Gastrocnemius medialis (tissue), 4 donors: ENCODE measurements at regions not wholly inside any gene's neighbourhood (a gene's known extent, or its start where the extent isn't known, plus 50 kb on each side); places are given as distances from the start of the nearest gene placed in this dataset.

ENCODE experiments used
- ATAC-seq, 2 donors: fragments of 150-250 bp; one replicate each; pipeline ENCODE4 v1.9.1; 2016
- DNase-seq, 2 donors: peaks; one replicate each; pipeline ENCODE4 v3.0.0-alpha.2; 2019
- H3K27ac ChIP-seq, 4 donors: fragments of 200-600 bp; sonication (generic); 1 replicate in 1 of 4; 2 replicates in 3 of 4; pipeline ENCODE4 v1.5.1; 2016 to 2018; ENCODE audit warnings: mild to moderate bottlenecking in 2 of 4, moderate library complexity in 1 of 4
- H3K27me3 ChIP-seq, 3 donors: fragments of 200-600 bp; sonication (generic) in 2 of 3; 1 replicate in 1 of 3; 2 replicates in 2 of 3; pipeline versions ENCODE4 v1.5.1 to v1.6.0; 2016 to 2019; ENCODE audit warnings: mild to moderate bottlenecking in 1 of 3, moderate library complexity in 1 of 3
- H3K36me3 ChIP-seq, 2 donors: fragments of 200-600 bp; sonication (generic) in 1 of 2; one replicate each; pipeline ENCODE4 v1.5.1; 2017 to 2018
- H3K4me1 ChIP-seq, 2 donors: fragments of 200-600 bp; sonication (generic) in 1 of 2; one replicate each; pipeline ENCODE4 v1.5.1; 2016 to 2017; ENCODE audit warnings: mild to moderate bottlenecking in 2 of 2
- H3K4me3 ChIP-seq, 4 donors: fragments of 200-600 bp; sonication (generic) in 3 of 4; 1 replicate in 1 of 4; 2 replicates in 3 of 4; pipeline ENCODE4 v1.5.1; 2016 to 2019; ENCODE audit warnings: mild to moderate bottlenecking in 2 of 4
- H3K9me3 ChIP-seq, 3 donors: fragments of 200-600 bp; sonication (generic) in 2 of 3; 1 replicate in 1 of 3; 2 replicates in 2 of 3; pipeline ENCODE4 v1.5.1; 2016 to 2019
- POLR2A ChIP-seq, 2 donors: fragments of 450-650 bp; IDR thresholded peaks; one replicate each; pipeline ENCODE4 v1.6.1; 2017; ENCODE audit warnings: antibody characterized with exemption in 2 of 2, mild to moderate bottlenecking in 2 of 2, moderate library complexity in 2 of 2
- in situ Hi-C, 4 donors: fragments of 200-750 bp; cut with MboI; loops; one replicate each; pipeline versions ENCODE4 v1.15.0 to v1.8.0; 2017; ENCODE audit warnings: low sequenced_read_pairs in 4 of 4
- intact Hi-C: fragments of 100-400 bp; cut with DNase I; formaldehyde crosslinking; loops from one replicate; pipeline ENCODE4 v1.15.1; 2023; ENCODE audit warnings: low total_unique reads
- TF ChIP-seq, protein P1 (sequence below), 5 experiments: fragments of 450-650 bp in 3 of 5; fragments of 200-600 bp in 2 of 5; sonication (generic) in 2 of 5; IDR thresholded peaks in 4 of 5; conservative IDR thresholded peaks in 1 of 5; 1 replicate in 4 of 5; 2 replicates in 1 of 5; pipeline ENCODE4 v1.5.1; 2016 to 2019; ENCODE audit warnings: antibody characterized with exemption in 5 of 5, mild to moderate bottlenecking in 3 of 5, moderate library complexity in 3 of 5

- no peak overlapping the region for H3K27ac ChIP-seq
- H3K4me1 ChIP-seq, result no peaks in the 10 kb centered on the region
- no peaks in the 10 kb centered on the region for H3K27me3 ChIP-seq
- no peak for DNase-seq
- no peak overlapping the region for H3K4me3 ChIP-seq
- in situ Hi-C loops (no loop called here), intact Hi-C loops (no loop called here)
- no peak for ATAC-seq
- H3K9me3 ChIP-seq, result no peaks in the 10 kb centered on the region
- TF ChIP-seq, protein P1, sequence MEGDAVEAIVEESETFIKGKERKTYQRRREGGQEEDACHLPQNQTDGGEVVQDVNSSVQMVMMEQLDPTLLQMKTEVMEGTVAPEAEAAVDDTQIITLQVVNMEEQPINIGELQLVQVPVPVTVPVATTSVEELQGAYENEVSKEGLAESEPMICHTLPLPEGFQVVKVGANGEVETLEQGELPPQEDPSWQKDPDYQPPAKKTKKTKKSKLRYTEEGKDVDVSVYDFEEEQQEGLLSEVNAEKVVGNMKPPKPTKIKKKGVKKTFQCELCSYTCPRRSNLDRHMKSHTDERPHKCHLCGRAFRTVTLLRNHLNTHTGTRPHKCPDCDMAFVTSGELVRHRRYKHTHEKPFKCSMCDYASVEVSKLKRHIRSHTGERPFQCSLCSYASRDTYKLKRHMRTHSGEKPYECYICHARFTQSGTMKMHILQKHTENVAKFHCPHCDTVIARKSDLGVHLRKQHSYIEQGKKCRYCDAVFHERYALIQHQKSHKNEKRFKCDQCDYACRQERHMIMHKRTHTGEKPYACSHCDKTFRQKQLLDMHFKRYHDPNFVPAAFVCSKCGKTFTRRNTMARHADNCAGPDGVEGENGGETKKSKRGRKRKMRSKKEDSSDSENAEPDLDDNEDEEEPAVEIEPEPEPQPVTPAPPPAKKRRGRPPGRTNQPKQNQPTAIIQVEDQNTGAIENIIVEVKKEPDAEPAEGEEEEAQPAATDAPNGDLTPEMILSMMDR (IDR thresholded peaks at IDR 0.05 in 4 of 5, conservative IDR thresholded peaks at IDR 0.05 in 1 of 5), result no peak
- TF ChIP-seq POLR2A (IDR thresholded peaks at IDR 0.05), result no peak
- H3K36me3 ChIP-seq, result no peaks in the 10 kb centered on the region
Observed at GRCh38 chr13:69585656-69586055, 522.0 kb upstream of the ATXN8OS start.

DNA sequence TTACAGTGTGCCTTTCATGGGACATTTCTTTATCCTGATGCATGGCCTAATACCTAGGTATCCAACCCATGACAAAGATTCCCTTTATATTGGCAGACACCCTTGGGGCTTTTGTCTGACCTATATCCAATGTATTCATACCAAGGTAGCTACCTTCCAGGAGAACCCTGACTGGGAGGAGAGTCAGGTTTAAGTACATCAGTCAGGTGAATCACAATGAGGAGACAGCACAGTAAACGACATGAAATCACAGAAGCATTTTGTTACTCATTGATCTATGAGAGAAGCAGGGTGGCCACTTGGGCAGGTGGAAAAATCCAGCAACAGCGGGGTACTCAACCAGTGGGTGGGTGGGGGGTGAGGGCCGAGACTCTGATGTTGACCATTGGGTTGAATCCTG lies 527.4 kb upstream of the ATXN8OS start:
- intact Hi-C loops (no loop called here), in situ Hi-C loops (no loop called here)
- DNase-seq (no peak), ATAC-seq (no peak)
- H3K36me3 ChIP-seq, result no peaks in the 10 kb centered on the region
- no peak overlapping the region for H3K27ac ChIP-seq
- H3K4me1 ChIP-seq, result no peaks in the 10 kb centered on the region
- no peaks in the 10 kb centered on the region for H3K9me3 ChIP-seq
- no peaks in the 10 kb centered on the region for H3K27me3 ChIP-seq
- no peak overlapping the region for H3K4me3 ChIP-seq
- no peak for TF ChIP-seq POLR2A (IDR thresholded peaks at IDR 0.05)
- TF ChIP-seq, protein P1 (IDR thresholded peaks at IDR 0.05 in 4 of 5, conservative IDR thresholded peaks at IDR 0.05 in 1 of 5), result no peak

DNA sequence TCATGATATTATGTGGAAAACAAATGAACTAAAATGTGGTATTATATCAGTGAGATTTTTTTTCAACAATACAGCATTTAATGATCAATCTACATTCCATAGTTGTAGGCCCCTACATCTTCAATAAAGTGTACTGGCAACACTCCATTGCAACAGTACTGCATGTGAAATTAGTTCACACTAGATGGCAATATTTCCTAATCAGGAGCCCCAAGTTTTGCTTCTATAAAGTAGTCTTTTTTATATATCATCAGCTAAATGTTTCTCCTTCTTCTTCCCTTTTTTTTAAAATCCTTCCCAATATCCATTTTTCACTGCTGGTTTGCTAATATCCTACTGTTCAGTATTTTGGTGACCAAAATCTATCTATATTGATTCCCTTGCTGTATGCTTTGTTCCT lies 528.3 kb upstream of the ATXN8OS start:
- Histone ChIP-seq H3K27me3 (no peaks in the 10 kb centered on the region), H3K36me3 (no peaks in the 10 kb centered on the region), H3K27ac (no peak overlapping the region), H3K4me1 (no peaks in the 10 kb centered on the region), H3K9me3 (no peaks in the 10 kb centered on the region), H3K4me3 (no peak overlapping the region)
- DNase-seq (no peak), ATAC-seq (no peak)
- intact Hi-C loops, result no loop called here
- in situ Hi-C loops, result no loop called here
- TF ChIP-seq, protein P1 (IDR thresholded peaks at IDR 0.05 in 4 of 5, conservative IDR thresholded peaks at IDR 0.05 in 1 of 5), result no peak
- no peak for TF ChIP-seq POLR2A (IDR thresholded peaks at IDR 0.05)

DNA sequence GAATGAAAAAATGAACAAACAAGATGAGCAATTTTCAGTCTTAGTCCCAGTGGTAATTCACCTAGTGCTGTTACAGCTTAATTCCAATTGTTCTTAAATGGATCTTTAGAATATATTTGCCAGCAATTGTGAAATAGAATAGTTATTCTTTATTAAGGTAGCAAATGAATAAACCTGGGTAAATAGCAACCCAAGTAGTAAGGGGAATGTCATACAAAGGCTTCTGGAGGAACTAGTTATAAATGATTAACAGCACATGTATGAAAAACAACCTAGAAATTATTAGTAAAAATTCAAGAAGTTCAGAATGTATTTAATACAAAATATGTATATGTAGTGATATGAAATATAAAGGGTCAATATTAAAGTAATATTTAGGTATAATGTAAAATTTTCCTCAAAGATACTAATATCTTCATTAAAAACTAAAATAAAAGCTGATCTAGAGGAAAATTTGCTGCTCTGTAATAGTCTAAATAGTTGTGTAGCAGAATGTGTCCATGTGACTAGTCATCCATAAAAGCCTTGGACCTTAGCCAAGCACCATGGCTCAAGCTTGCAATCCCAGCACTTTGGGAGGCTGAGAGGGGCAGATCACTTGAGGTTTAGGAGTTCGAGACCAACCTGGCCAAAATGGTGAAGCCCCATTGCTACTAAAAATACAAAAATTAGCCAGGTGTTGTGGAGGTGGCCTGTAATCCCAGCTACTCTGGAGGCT lies 535.9 kb upstream of the ATXN8OS start:
- H3K9me3 ChIP-seq, result no peaks in the 10 kb centered on the region
- DNase-seq, result no peak
- TF ChIP-seq, protein P1 (IDR thresholded peaks at IDR 0.05 in 4 of 5, conservative IDR thresholded peaks at IDR 0.05 in 1 of 5), result no peak
- TF ChIP-seq POLR2A (IDR thresholded peaks at IDR 0.05), result no peak
- H3K27ac ChIP-seq, result no peak overlapping the region
- intact Hi-C loops (no loop called here), in situ Hi-C loops (no loop called here)
- no peaks in the 10 kb centered on the region for H3K36me3 ChIP-seq
- no peaks in the 10 kb centered on the region for H3K27me3 ChIP-seq
- no peaks in the 10 kb centered on the region for H3K4me1 ChIP-seq
- no peak overlapping the region for H3K4me3 ChIP-seq
- no peak for ATAC-seq

- Histone ChIP-seq H3K4me1 (no peaks in the 10 kb centered on the region), H3K27me3 (no peaks in the 10 kb centered on the region), H3K27ac (no peak overlapping the region), H3K9me3 (no peaks in the 10 kb centered on the region), H3K4me3 (no peak overlapping the region), H3K36me3 (no peaks in the 10 kb centered on the region)
- TF ChIP-seq, protein P1 (IDR thresholded peaks at IDR 0.05 in 4 of 5, conservative IDR thresholded peaks at IDR 0.05 in 1 of 5), result no peak
- TF ChIP-seq POLR2A (IDR thresholded peaks at IDR 0.05), result no peak
- ATAC-seq (no peak), DNase-seq (no peak)
- intact Hi-C loops, result no loop called here
- in situ Hi-C loops, result no loop called here
Observed at GRCh38 chr13:69567514-69567913, 540.1 kb upstream of the ATXN8OS start.
